ENCODE measurements at regions not wholly inside any gene's neighbourhood (a gene's known extent, or its start where the extent isn't known, plus 50 kb on each side); places are given as distances from the start of the nearest gene placed in this dataset.

DNA sequence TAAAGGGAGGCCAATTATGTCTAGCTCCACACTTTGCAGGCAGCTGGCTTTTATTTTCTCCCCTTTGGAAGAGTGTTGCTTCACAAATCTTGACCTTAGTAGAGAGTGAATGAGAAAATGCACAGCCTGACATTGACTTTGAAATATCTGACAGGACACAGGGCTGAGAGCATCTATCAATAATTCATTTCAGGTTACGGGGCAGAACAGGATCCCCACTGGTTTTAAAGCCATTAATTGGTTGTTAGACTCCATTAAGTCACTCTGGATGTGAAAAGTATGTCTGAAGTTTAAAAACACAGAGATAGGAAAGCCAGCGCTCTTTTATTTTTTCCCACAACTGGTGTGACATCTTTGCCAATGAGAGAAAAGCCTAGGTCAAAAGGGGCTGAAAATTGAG lies 251.9 kb upstream of the TMC3 start:
- Mint-ChIP-seq H3K4me1 (ENCODE audit: low read depth, unreplicated experiment) (no peaks in the 10 kb centered on the region), H3K27me3 (ENCODE audit: insufficient read depth, unreplicated experiment) (no peaks in the 10 kb centered on the region), H3K4me3 (ENCODE audit: unreplicated experiment) (no peak overlapping the region), H3K27ac (ENCODE audit: unreplicated experiment) (no peak overlapping the region), H3K9me3 (ENCODE audit: unreplicated experiment) (no peaks in the 10 kb centered on the region), H3K36me3 (ENCODE audit: insufficient read depth, unreplicated experiment) (no peaks in the 10 kb centered on the region)
- Histone ChIP-seq H3K27me3 (replicated peaks; ENCODE audit: control insufficient read depth, insufficient read depth, low read length) (no peaks in the 10 kb centered on the region), H3K4me1 (no peaks in the 10 kb centered on the region), H3K36me3 (ENCODE audit: control insufficient read depth, insufficient read depth, low read length) (no peaks in the 10 kb centered on the region), H3K9me3 (no peaks in the 10 kb centered on the region), H3K4me3 (ENCODE audit: low read depth, low read length) (no peak overlapping the region)
- CTCF ChIA-PET = no interaction called here
- POLR2A ChIA-PET = no interaction called here
- no peak for DNase-seq
- no TSS peak for BruUV-seq (replicated peaks)
- intact Hi-C loops (cut with micrococcal nuclease; ENCODE audit: unreplicated experiment) = no loop called here
- TF ChIP-seq, protein P1, sequence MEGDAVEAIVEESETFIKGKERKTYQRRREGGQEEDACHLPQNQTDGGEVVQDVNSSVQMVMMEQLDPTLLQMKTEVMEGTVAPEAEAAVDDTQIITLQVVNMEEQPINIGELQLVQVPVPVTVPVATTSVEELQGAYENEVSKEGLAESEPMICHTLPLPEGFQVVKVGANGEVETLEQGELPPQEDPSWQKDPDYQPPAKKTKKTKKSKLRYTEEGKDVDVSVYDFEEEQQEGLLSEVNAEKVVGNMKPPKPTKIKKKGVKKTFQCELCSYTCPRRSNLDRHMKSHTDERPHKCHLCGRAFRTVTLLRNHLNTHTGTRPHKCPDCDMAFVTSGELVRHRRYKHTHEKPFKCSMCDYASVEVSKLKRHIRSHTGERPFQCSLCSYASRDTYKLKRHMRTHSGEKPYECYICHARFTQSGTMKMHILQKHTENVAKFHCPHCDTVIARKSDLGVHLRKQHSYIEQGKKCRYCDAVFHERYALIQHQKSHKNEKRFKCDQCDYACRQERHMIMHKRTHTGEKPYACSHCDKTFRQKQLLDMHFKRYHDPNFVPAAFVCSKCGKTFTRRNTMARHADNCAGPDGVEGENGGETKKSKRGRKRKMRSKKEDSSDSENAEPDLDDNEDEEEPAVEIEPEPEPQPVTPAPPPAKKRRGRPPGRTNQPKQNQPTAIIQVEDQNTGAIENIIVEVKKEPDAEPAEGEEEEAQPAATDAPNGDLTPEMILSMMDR (IDR thresholded peaks at IDR 0.05; ENCODE audit: insufficient read depth in 1 of 2, low read depth in 1 of 2, low read length in 1 of 2, severe bottlenecking in 1 of 2, unreplicated experiment in 1 of 2) = no peak

DNA sequence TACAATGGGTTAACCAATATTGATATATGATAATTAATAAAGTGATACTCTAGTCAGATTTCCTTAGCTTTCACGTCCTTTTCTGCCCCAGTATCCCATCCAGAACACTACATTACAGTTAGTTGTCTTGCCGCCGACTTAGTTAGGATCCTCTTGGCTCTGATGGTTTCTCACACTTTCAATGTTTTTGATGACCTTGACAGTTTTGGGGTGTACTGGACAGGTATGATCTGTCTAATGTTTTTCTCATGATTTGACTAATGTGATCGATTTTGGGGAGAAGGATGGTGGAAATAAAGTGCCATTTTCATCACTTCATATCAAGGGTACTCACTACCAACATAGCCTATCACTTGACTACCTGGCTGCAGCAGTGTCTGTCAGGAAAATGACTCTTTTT lies 245.0 kb upstream of the TMC3 start:
- TF ChIP-seq, protein P1 (IDR thresholded peaks at IDR 0.05; ENCODE audit: insufficient read depth in 1 of 2, low read depth in 1 of 2, low read length in 1 of 2, severe bottlenecking in 1 of 2, unreplicated experiment in 1 of 2) = no peak
- H3K36me3 ChIP-seq (ENCODE audit: control insufficient read depth, insufficient read depth, low read length) = no peaks in the 10 kb centered on the region
- Mint-ChIP-seq H3K27ac (ENCODE audit: unreplicated experiment) (no peak overlapping the region), H3K27me3 (ENCODE audit: insufficient read depth, unreplicated experiment) (no peaks in the 10 kb centered on the region), H3K9me3 (ENCODE audit: unreplicated experiment) (no peaks in the 10 kb centered on the region), H3K36me3 (ENCODE audit: insufficient read depth, unreplicated experiment) (no peaks in the 10 kb centered on the region), H3K4me3 (ENCODE audit: unreplicated experiment) (no peak overlapping the region), H3K4me1 (ENCODE audit: low read depth, unreplicated experiment) (no peaks in the 10 kb centered on the region)
- H3K27me3 ChIP-seq (replicated peaks; ENCODE audit: control insufficient read depth, insufficient read depth, low read length) = no peaks in the 10 kb centered on the region
- H3K9me3 ChIP-seq = no peaks in the 10 kb centered on the region
- ChIA-PET POLR2A (no interaction called here), CTCF (no interaction called here)
- no TSS peak for BruUV-seq (replicated peaks)
- intact Hi-C loops (cut with micrococcal nuclease; ENCODE audit: unreplicated experiment) = no loop called here
- no peaks in the 10 kb centered on the region for H3K4me1 ChIP-seq
- no peak for DNase-seq
- no peak overlapping the region for H3K4me3 ChIP-seq (ENCODE audit: low read depth, low read length)

DNA sequence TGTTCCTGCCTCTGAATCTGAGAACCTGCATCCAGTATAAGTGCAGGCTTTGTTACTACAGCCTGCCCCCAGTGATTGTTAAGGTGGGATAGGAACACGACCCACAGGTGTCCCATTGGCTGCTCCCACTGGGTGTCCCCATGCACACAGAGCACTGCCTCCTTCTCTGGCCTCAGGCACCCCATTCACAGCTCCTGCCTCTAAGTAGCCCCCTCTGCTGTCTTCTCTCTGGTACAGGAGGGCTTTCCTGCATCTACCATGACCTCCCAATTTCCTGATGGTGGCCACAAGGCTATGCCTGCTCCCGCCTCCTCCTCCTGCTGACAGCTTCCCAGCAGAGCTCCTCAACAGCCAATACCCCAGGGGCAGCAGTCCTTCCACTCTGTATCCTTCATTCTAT lies 238.6 kb upstream of the TMC3 start:
- H3K4me1 Mint-ChIP-seq (ENCODE audit: low read depth, unreplicated experiment) = no peaks in the 10 kb centered on the region
- H3K27me3 ChIP-seq (replicated peaks; ENCODE audit: control insufficient read depth, insufficient read depth, low read length) = no peaks in the 10 kb centered on the region
- ChIA-PET CTCF (no interaction called here), POLR2A (no interaction called here)
- peaks cover 4% of the 10 kb centered on the region for H3K27me3 Mint-ChIP-seq (ENCODE audit: insufficient read depth, unreplicated experiment)
- no peaks in the 10 kb centered on the region for H3K4me1 ChIP-seq
- no peaks in the 10 kb centered on the region for H3K36me3 ChIP-seq (ENCODE audit: control insufficient read depth, insufficient read depth, low read length)
- H3K9me3 Mint-ChIP-seq (ENCODE audit: unreplicated experiment) = no peaks in the 10 kb centered on the region
- no peak overlapping the region for H3K4me3 Mint-ChIP-seq (ENCODE audit: unreplicated experiment)
- no peak overlapping the region for H3K4me3 ChIP-seq (ENCODE audit: low read depth, low read length)
- H3K9me3 ChIP-seq = no peaks in the 10 kb centered on the region
- intact Hi-C loops (cut with micrococcal nuclease; ENCODE audit: unreplicated experiment) = no loop called here
- no peak for DNase-seq
- BruUV-seq (replicated peaks) = no TSS peak
- no peak overlapping the region for H3K27ac Mint-ChIP-seq (ENCODE audit: unreplicated experiment)
- no peaks in the 10 kb centered on the region for H3K36me3 Mint-ChIP-seq (ENCODE audit: insufficient read depth, unreplicated experiment)
- TF ChIP-seq, protein P1 (IDR thresholded peaks at IDR 0.05; ENCODE audit: insufficient read depth in 1 of 2, low read depth in 1 of 2, low read length in 1 of 2, severe bottlenecking in 1 of 2, unreplicated experiment in 1 of 2) = no peak
